NCI-H2107 treated with DMSO at 0.1 percent for 48 hours (cell line): ENCODE measurements at regions not wholly inside any gene's neighbourhood (a gene's known extent, or its start where the extent isn't known, plus 50 kb on each side); places are given as distances from the start of the nearest gene placed in this dataset.

ENCODE experiments used
- DNase-seq: peaks from one replicate; lab custom pipeline; 2025; ENCODE audit not compliant: unreplicated experiment; lab: John Stamatoyannopoulos, UW

DNA sequence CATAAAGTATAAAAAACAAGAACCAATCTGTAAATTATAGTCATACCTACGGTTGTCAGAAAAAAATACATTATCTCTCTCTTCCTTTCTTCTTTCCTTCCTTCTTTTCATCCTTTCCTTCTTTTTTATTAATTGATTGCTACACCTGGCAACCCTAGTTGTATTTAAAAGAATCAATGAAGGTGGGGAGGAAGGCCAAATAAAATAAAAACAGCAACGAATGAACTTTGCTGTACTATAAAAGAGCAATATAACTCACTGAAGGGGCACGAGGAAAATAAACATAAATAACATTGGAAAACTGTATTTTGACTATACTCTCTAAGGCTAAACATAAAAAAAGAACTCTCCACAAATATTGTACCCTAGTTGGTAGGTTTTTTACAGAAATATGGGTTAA is 898.2 kb upstream of the USP15 start:
- DNase-seq = no peak

GRCh38 chr12:61365001-61365400 is 895.2 kb upstream of the USP15 start:
- DNase-seq = no peak

DNA sequence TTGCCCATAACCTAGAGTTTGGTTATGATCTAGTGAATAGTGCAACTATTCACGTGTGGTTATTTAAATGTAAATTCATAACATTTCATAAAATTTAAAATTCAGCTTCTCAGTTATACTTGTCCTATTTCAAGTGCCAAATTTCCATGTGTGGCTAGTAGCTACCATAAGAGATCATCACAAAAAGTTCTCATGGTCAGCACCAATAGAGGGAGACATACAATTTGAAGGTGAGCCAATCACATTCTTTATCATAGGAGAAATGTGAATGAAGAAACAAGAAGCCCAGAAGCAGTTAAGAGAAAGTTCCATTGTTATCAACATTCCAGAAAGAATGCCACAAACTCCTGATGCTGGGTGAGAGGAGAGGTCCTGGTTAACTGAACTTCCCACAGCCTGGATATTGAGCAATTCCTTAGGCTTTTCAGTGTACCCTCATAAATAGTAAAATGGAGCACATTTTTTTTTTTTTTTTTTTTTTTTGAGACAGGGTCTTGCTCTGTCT is 892.9 kb upstream of the USP15 start:
- no peak for DNase-seq

GRCh38 chr12:61369241-61369910 is 890.8 kb upstream of the USP15 start:
- DNase-seq = no peak

DNA sequence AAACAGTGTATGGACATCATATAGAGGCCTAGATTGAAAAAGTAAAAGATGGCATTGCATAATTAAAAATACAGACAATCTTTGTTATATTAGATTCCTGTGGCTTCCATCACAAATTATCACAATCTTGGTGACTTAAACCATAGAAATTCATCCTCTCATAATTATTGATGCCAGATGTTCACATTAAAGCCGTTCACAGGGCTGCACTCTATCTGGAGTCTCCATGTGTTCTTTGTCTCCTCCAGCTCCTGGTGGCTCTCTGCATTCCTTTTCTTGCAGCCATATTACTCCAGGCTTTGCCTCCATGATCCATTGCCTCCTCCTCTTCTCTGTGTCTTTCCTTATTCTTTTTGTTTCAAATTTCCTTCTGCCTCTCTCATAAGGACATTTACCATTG is 875.7 kb upstream of the USP15 start:
- no peak for DNase-seq

DNA sequence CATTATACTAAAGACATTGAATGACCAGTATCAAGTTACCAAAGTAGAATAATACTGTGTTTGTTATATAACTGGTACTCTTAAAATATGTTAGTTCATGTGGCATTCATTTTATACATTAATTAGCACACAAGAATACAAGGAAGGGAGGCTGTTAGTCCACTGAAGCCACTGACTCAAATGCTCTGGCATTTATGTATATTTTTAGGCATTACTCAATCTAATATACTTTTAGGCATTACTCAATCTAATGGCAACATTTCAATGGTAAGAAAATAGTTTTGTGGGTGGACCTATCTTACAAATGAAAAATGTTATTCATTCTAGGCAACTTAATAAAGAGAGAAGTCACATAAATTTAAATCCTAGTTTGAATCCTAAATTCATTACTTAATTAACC is 874.4 kb upstream of the USP15 start:
- no peak for DNase-seq

- no peak for DNase-seq
Observed at GRCh38 chr12:61397668-61398067, 862.5 kb upstream of the USP15 start.

DNA sequence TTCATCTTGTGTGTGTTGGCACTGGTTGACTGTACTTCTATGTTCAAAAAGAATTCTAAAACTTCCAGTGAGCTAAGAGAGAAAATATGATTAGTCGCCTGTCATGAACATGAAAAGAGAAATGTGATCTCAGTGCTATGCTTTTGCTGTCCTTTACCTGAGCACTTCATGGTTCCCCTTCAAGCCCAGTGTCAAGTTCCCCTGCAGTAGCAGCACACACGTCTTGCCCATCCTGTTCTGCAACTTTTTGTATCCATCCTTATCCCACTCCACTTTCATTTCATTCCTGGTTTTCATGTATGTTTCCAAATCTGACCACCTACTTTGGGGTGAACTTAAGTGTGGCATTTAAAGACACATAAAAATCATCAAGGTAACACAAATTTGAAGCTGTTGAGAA is 848.0 kb upstream of the USP15 start:
- DNase-seq = no peak

DNA sequence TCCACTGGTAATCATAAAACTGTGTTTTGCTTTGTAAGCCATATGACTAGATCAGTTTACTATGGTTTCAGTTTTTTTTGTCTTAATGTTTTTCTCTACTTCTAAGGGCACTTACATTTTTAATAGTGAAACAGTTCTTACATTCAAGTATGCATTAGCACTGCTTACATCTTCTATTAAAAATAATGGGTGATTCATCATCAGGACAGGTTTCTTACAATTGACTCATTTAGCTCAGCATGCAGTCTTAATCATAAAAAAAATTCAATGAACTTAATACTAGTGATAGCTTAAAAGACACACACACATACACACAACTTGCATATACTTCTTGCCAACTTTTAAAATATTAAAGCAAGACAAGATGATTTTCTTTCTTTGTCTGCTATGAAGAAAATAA is 845.7 kb upstream of the USP15 start:
- no peak for DNase-seq

DNA sequence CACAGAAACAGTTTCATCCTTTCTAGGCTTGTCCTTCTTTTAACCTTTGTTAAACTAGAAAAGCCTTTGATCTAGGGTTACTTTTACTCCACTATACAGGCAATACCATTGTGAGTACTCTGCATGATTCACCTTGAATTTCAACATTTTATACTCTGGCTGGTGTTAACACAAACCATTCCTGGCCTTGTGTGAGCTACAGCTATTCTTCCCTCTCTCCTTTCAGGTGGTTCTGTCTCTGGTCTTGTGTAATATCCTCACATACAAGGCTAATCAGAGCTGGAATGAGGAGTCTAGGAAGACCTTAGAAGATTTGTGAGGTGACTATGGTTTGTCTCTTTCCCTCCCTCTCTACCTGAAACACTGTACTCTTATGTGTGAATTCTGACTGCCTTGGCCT is 837.4 kb upstream of the USP15 start:
- DNase-seq = no peak

DNA sequence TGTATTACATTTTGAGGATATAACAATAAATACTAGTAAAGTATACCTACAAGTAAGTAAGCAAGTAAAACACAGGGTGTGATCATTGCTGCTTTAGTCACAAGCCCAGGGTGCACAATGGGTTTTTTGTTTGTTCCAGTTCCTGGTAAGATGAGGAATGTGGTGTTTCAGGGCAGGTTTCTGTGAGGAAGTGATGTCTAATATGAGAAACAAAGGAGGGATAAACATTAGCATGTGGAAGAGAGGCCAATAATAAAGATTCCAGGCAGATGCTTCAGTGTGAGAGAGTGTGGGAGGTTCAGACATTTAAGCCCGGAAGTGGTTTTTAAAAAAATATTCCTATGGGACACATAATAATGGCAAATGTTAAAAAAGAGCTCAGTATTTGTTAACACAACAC is 808.1 kb upstream of the USP15 start:
- DNase-seq = no peak

DNA sequence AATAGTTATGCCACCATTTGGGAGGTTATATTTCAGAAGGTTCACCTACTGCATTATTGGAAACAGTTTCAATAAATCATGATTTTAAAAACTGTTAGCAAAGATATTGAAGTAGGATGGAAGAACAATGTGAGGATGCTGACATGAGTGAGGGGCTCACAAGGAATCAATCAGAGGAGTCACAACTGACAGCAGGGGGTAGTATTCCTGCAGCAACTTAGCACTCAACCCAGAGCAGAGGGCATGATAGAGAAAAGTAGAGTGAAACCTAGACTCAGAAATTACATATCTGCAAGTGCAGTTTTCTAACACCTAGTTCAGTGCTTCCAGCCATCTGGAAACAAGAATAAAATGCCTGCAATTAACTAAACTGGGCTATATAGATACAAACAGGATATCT is 772.5 kb upstream of the USP15 start:
- DNase-seq = no peak

GRCh38 chr12:61490526-61491498 is 769.4 kb upstream of the USP15 start:
- no peak for DNase-seq

- no peak for DNase-seq
Observed at GRCh38 chr12:61502179-61502578, 758.0 kb upstream of the USP15 start.

GRCh38 chr12:61504396-61505080 is 755.7 kb upstream of the USP15 start:
- DNase-seq = no peak

- no peak for DNase-seq
Observed at GRCh38 chr12:61513499-61513898, 746.7 kb upstream of the USP15 start.

- no peak for DNase-seq
Observed at GRCh38 chr12:61514016-61514415, 746.2 kb upstream of the USP15 start.

- DNase-seq = no peak
Observed at GRCh38 chr12:61521258-61521657, 738.9 kb upstream of the USP15 start.

DNA sequence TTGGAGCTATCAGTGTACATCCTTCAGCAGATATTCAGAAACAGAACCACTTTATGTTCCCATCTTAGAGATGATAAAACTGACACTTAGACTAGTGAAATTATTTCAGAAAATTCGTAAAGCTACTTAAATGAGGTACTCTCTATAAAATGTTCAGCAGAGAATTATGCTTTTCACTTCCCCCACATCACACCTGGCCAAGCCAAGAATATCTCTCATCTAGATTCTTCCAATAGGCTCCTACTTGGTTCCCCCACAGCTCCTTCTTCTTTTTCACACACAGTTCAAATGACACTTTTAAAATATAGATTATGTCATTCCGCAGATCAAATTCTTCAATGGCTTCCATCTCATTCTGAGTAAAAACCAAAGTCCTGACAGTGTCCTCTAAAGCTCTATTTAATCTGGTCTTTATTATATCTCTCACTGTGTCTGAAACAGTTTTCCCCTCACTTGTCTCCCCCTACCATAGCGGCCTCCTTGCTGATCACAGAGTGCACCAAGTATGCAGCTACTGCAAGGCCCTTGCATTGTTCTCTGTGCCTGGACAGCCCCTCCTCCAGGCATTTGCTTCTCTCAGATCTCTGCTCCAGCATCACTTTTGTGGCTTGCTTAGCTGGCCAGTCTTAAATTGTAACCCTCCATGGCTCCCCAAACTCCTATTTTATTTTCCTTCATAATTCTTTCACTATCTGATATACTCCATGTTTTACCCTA is 736.8 kb upstream of the USP15 start:
- no peak for DNase-seq

GRCh38 chr12:61524851-61525250 is 735.4 kb upstream of the USP15 start:
- no peak for DNase-seq

DNA sequence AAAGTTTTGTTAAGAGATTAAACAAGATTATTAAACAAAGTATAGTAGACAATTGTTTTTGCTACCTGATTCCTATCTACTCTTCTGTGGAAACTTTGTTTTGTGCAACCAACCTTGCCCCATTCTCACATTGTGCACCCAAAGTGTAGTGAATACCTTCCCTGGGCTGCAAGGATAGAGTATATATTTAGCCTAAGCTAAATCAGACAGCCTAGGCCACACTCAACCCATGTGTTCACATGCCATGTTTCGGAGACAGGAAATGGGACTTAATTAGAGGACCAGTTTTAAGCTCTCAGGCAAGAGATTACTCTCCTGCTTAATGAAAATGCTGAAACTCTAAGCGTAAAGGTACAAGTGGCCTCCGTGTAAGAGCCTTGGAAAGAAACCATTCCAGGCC is 734.9 kb upstream of the USP15 start:
- DNase-seq = no peak
